Body of pancreas (tissue), 4 donors: ENCODE measurements at regions not wholly inside any gene's neighbourhood (a gene's known extent, or its start where the extent isn't known, plus 50 kb on each side); places are given as distances from the start of the nearest gene placed in this dataset.

Source experiments
- ATAC-seq: fragments of 150-250 bp; one replicate; pipeline ENCODE4 v1.9.1; 2016
- DNase-seq, 4 donors: peaks; one replicate each; pipeline ENCODE4 v3.0.0-alpha.2; 2019
- H3K27ac ChIP-seq, 4 donors: fragments of 200-600 bp; sonication (generic); 1 replicate in 3 of 4; 2 replicates in 1 of 4; pipeline versions ENCODE4 v1.5.1 to v1.6.1; 2016 to 2019; ENCODE audit warnings: mild to moderate bottlenecking in 1 of 4, mixed read lengths in 1 of 4, moderate library complexity in 1 of 4
- H3K27me3 ChIP-seq, 2 donors: fragments of 200-600 bp; sonication (generic); one replicate each; pipeline ENCODE4 v1.6.0; 2016; ENCODE audit warnings: mild to moderate bottlenecking in 1 of 2
- H3K36me3 ChIP-seq, 2 donors: fragments of 200-600 bp; sonication (generic); replicated peaks in 1 of 2; 2 replicates each; pipeline ENCODE4 v1.5.1; 2016; ENCODE audit warnings: low read depth in 2 of 2; ENCODE audit not compliant: insufficient read depth in 1 of 2
- H3K4me1 ChIP-seq: fragments of 200-600 bp; sonication (generic); one replicate; pipeline ENCODE4 v1.6.0; 2016
- H3K4me3 ChIP-seq, 2 donors: fragments of 200-600 bp; sonication (generic); 1 replicate in 1 of 2; 2 replicates in 1 of 2; pipeline ENCODE4 v1.5.1; 2016 to 2019
- H3K9me3 ChIP-seq, 3 donors: fragments of 200-600 bp; sonication (generic); 1 replicate in 2 of 3; 2 replicates in 1 of 3; pipeline ENCODE4 v1.5.1; 2016
- CTCF ChIP-seq, 7 experiments: fragments of 450-650 bp in 4 of 7; fragments of 200-600 bp in 3 of 7; sonication (generic) in 3 of 7; IDR thresholded peaks; one replicate each; pipeline ENCODE4 v1.5.1; 2016 to 2019; ENCODE audit warnings: antibody characterized with exemption in 7 of 7
- POLR2A ChIP-seq, 3 donors: fragments of 450-650 bp; IDR thresholded peaks; one replicate each; pipeline ENCODE4 v1.6.1; 2016; ENCODE audit warnings: antibody characterized with exemption in 3 of 3, mild to moderate bottlenecking in 2 of 3
- WGBS, 2 donors: methylation state at CpG; one replicate each; pipeline ENCODE4 v1.1.5; 2017; 5-methylcytosine and 5-hydroxymethylcytosine counted together
- intact Hi-C: fragments of 100-400 bp; cut with DNase I; formaldehyde crosslinking; loops from one replicate; pipeline ENCODE4 v1.15.1; 2023

- WGBS, 2 donors = 76 to 78% methylated on average over 11 to 13 of the region's 13 CpGs
- ATAC-seq = no peak
- intact Hi-C loops = no loop called here
- peaks cover 0 to 6% (median 0%) of the 10 kb centered on the region in 3 donors for H3K9me3 ChIP-seq
- no peaks in the 10 kb centered on the region for H3K36me3 ChIP-seq
- TF ChIP-seq CTCF (IDR thresholded peaks at IDR 0.05) (no peak), POLR2A (IDR thresholded peaks at IDR 0.05) (no peak)
- no peaks in the 10 kb centered on the region for H3K4me1 ChIP-seq
- H3K27me3 ChIP-seq = no peaks in the 10 kb centered on the region
- no peak for DNase-seq
- no peak overlapping the region for H3K4me3 ChIP-seq
- H3K27ac ChIP-seq = no peak overlapping the region
Measured at GRCh38 chr5:133675376-133676154, 63.2 kb upstream of the FSTL4 start.

GRCh38 chr5:133670336-133670735 is 58.0 kb upstream of the FSTL4 start:
- intact Hi-C loops = no loop called here

GRCh38 chr5:133669472-133669871 is 57.1 kb upstream of the FSTL4 start:
- ATAC-seq (no peak), DNase-seq (no peak)
- H3K27ac ChIP-seq = no peak overlapping the region
- TF ChIP-seq POLR2A (IDR thresholded peaks at IDR 0.05) (no peak), CTCF (IDR thresholded peaks at IDR 0.05) (no peak)
- 73 to 85% methylated on average over 6 of the region's 6 CpGs for WGBS, 2 donors
- H3K36me3 ChIP-seq = no peaks in the 10 kb centered on the region
- intact Hi-C loops = no loop called here
- no peak overlapping the region for H3K4me3 ChIP-seq
- no peaks in the 10 kb centered on the region for H3K4me1 ChIP-seq
- no peaks in the 10 kb centered on the region for H3K27me3 ChIP-seq
- peaks cover 0 to 11% (median 0%) of the 10 kb centered on the region in 3 donors for H3K9me3 ChIP-seq

More at GRCh38 chr5:133670336-133670735, 58.0 kb upstream of the FSTL4 start:
- H3K9me3 ChIP-seq = peaks cover 0 to 11% (median 0%) of the 10 kb centered on the region in 3 donors
- ATAC-seq = no peak
- 87 to 96% methylated on average over 2 of the region's 2 CpGs for WGBS, 2 donors
- no peaks in the 10 kb centered on the region for H3K36me3 ChIP-seq
- TF ChIP-seq POLR2A (IDR thresholded peaks at IDR 0.05) = no peak
- no peak for TF ChIP-seq CTCF (IDR thresholded peaks at IDR 0.05)
- H3K27ac ChIP-seq = no peak overlapping the region
- no peaks in the 10 kb centered on the region for H3K27me3 ChIP-seq
- no peak overlapping the region for H3K4me3 ChIP-seq
- no peak for DNase-seq
- no peaks in the 10 kb centered on the region for H3K4me1 ChIP-seq

GRCh38 chr5:133668458-133668857 is 56.1 kb upstream of the FSTL4 start:
- intact Hi-C loops = no loop called here
- no peak overlapping the region for H3K4me3 ChIP-seq
- no peak for DNase-seq
- H3K4me1 ChIP-seq = no peaks in the 10 kb centered on the region
- no peak for TF ChIP-seq POLR2A (IDR thresholded peaks at IDR 0.05)
- TF ChIP-seq CTCF (IDR thresholded peaks at IDR 0.05) = no peak
- no peaks in the 10 kb centered on the region for H3K27me3 ChIP-seq
- no peak for ATAC-seq
- no peaks in the 10 kb centered on the region for H3K36me3 ChIP-seq
- 62 to 76% methylated on average over 5 of the region's 5 CpGs for whole genome bisulfite sequencing, 2 donors
- peaks cover 0 to 11% (median 0%) of the 10 kb centered on the region in 3 donors for H3K9me3 ChIP-seq
- H3K27ac ChIP-seq = no peak overlapping the region

- intact Hi-C loops = no loop called here
- TF ChIP-seq POLR2A (IDR thresholded peaks at IDR 0.05) (no peak), CTCF (IDR thresholded peaks at IDR 0.05) (no peak)
- H3K27me3 ChIP-seq = no peaks in the 10 kb centered on the region
- H3K4me3 ChIP-seq = no peak overlapping the region
- H3K27ac ChIP-seq = no peak overlapping the region
- 20 to 35% methylated on average over 1 of the region's 1 CpG for WGBS, 2 donors
- no peak for DNase-seq
- H3K36me3 ChIP-seq = no peaks in the 10 kb centered on the region
- no peaks in the 10 kb centered on the region for H3K4me1 ChIP-seq
- peaks cover 0 to 11% (median 0%) of the 10 kb centered on the region in 3 donors for H3K9me3 ChIP-seq
- no peak for ATAC-seq
Measured at GRCh38 chr5:133667217-133667616, 54.9 kb upstream of the FSTL4 start.
